ENCODE measurements at regions not wholly inside any gene's neighbourhood (a gene's known extent, or its start where the extent isn't known, plus 50 kb on each side); places are given as distances from the start of the nearest gene placed in this dataset.

GRCh38 chr13:74266861-74267260, 132.7 kb upstream of the KLF12 start:
- no peak for TF ChIP-seq SNIP1 (IDR thresholded peaks at IDR 0.05; ENCODE audit: low read depth)
- no peak for TF ChIP-seq POLR2A (conservative IDR thresholded peaks at IDR 0.05)
- no peak for TF ChIP-seq SMAD4 (CRISPR knock-in tag; conservative IDR thresholded peaks at IDR 0.05)
- no peak for TF ChIP-seq BMI1 (IDR thresholded peaks at IDR 0.05; ENCODE audit: low read length)
- TF ChIP-seq ARNT (IDR thresholded peaks at IDR 0.05): no peak
- no peak for TF ChIP-seq RFX1 (IDR thresholded peaks at IDR 0.05)

All from K562 (cell line).